ENCODE measurements at regions not wholly inside any gene's neighbourhood (a gene's known extent, or its start where the extent isn't known, plus 50 kb on each side); places are given as distances from the start of the nearest gene placed in this dataset.
A peak's percentile ranks its signal among the peaks of the same experiment; 100 is the strongest.

GRCh38 chr6:4318321-4318720 lies 182.9 kb upstream of the ECI2 start:
- Histone ChIP-seq H3K9me3 (replicated peaks) (peaks cover 6% of the 10 kb centered on the region), H3K27me3 (ENCODE audit: low read depth) (no peaks in the 10 kb centered on the region), H3K4me3 (no peak overlapping the region), H3K4me1 (peaks cover 66% of the 10 kb centered on the region), H3K27ac (replicated peaks) (no peak overlapping the region), H3K36me3 (no peaks in the 10 kb centered on the region)
- intact Hi-C loops (cut with micrococcal nuclease) = loop anchor here (10.0 kb wide), 1 partner anchor 616 kb away; no protein-coding TSS in a partner anchor
- no peak for TF ChIP-seq CTCF (IDR thresholded peaks at IDR 0.05; ENCODE audit: borderline replicate concordance)
- DNase-seq = no peak

- H3K27ac ChIP-seq (replicated peaks) = peak overlapping the region; percentile 83
- H3K9me3 ChIP-seq (replicated peaks) = peaks cover 20% of the 10 kb centered on the region
- DNase-seq = peak; percentile 34
- TF ChIP-seq CTCF (IDR thresholded peaks at IDR 0.05; ENCODE audit: borderline replicate concordance) = peak; percentile 13
- peaks cover 61% of the 10 kb centered on the region for H3K4me1 ChIP-seq
- H3K36me3 ChIP-seq = no peaks in the 10 kb centered on the region
- H3K27me3 ChIP-seq (ENCODE audit: low read depth) = no peaks in the 10 kb centered on the region
- peak overlapping the region; percentile 10 for H3K4me3 ChIP-seq
- intact Hi-C loops (cut with micrococcal nuclease) = loop anchor here (10.0 kb wide), 1 partner anchor 618 kb away; no protein-coding TSS in a partner anchor
Measured at GRCh38 chr6:4316867-4317400, 181.6 kb upstream of the ECI2 start.

GRCh38 chr6:4314201-4314707 lies 178.9 kb upstream of the ECI2 start:
- intact Hi-C loops (cut with micrococcal nuclease) = loop anchor here (10.0 kb wide), 1 partner anchor 621 kb away; no protein-coding TSS in a partner anchor
- Histone ChIP-seq H3K4me1 (peaks cover 34% of the 10 kb centered on the region), H3K27ac (replicated peaks) (no peak overlapping the region), H3K9me3 (replicated peaks) (peaks cover 38% of the 10 kb centered on the region), H3K36me3 (no peaks in the 10 kb centered on the region), H3K27me3 (ENCODE audit: low read depth) (no peaks in the 10 kb centered on the region), H3K4me3 (no peak overlapping the region)
- no peak for TF ChIP-seq CTCF (IDR thresholded peaks at IDR 0.05; ENCODE audit: borderline replicate concordance)
- DNase-seq = no peak

- intact Hi-C loops (cut with micrococcal nuclease) = loop anchor here (10.0 kb wide), 1 partner anchor 622 kb away; no protein-coding TSS in a partner anchor
- H3K36me3 ChIP-seq = no peaks in the 10 kb centered on the region
- peak overlapping the region; percentile 56 for H3K27ac ChIP-seq (replicated peaks)
- peaks cover 38% of the 10 kb centered on the region for H3K9me3 ChIP-seq (replicated peaks)
- H3K4me3 ChIP-seq = no peak overlapping the region
- peaks cover 28% of the 10 kb centered on the region for H3K4me1 ChIP-seq
- TF ChIP-seq CTCF (IDR thresholded peaks at IDR 0.05; ENCODE audit: borderline replicate concordance) = peak; percentile 55
- peak; percentile 29 for DNase-seq
- H3K27me3 ChIP-seq (ENCODE audit: low read depth) = no peaks in the 10 kb centered on the region
Measured at GRCh38 chr6:4313044-4313686, 177.8 kb upstream of the ECI2 start.

GRCh38 chr6:4311976-4312860 lies 176.8 kb upstream of the ECI2 start:
- intact Hi-C loops (cut with micrococcal nuclease) = loop anchor here (10.0 kb wide), 1 partner anchor 623 kb away; no protein-coding TSS in a partner anchor
- Histone ChIP-seq H3K4me1 (peaks cover 19% of the 10 kb centered on the region), H3K27me3 (ENCODE audit: low read depth) (no peaks in the 10 kb centered on the region), H3K27ac (replicated peaks) (no peak overlapping the region), H3K4me3 (no peak overlapping the region), H3K9me3 (replicated peaks) (peaks cover 38% of the 10 kb centered on the region), H3K36me3 (no peaks in the 10 kb centered on the region)
- TF ChIP-seq CTCF (IDR thresholded peaks at IDR 0.05; ENCODE audit: borderline replicate concordance) = no peak
- no peak for DNase-seq
